NCI-H82 (cell line): ENCODE measurements at regions not wholly inside any gene's neighbourhood (a gene's known extent, or its start where the extent isn't known, plus 50 kb on each side); places are given as distances from the start of the nearest gene placed in this dataset.

ENCODE experiments used
- DNase-seq: peaks from one replicate; lab custom pipeline; 2025; lab: John Stamatoyannopoulos, UW

DNA sequence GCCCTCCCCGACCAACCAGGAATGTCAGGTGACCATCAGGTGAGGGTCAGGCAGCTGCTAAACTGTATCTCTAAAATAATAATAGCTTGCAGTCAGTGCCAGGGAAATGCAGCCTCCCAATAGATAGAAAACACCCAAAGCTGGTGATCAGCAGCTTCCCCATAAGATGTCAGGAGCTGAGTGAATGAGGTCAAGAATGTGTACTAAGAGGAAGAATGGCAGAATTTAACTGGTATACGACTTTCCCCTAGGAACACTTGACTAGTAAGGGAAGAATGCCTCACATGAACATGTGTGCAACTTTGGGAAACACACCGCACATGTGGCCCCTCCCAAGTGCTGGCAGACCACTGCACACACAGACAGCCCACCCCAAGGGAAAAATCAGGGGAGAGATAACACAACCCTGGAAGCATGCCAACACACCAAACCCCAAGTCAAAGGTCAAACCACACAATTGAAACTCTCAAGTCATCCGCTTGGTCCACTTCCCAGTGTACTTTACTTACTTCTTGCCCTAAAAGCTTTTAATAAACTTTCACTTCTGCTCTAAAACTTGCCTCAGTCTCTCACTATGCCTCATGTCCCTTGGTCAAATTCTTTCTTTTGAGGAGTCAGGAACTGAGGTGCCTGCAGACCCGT is 806.5 kb downstream of the OTOL1 start:
- DNase-seq: no peak

DNA sequence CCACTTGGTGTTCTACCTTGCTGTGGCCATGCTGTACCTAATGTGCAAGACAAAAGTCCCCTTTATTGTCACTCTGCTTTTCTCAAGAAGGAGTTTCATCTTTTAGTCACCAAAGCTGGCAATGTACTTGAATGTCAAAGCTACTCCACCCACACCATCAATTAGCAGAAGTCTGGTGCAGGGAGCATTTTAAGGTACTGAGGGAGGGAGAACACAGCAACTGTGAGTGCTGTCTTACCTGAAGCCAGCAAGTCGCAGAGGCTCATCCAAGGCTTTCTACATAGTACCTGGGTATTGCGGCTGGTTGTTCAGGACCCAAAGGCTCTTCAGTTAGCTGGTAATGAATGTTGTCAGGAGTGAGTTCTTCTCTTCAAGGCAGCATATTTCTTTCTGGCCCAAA is 820.4 kb downstream of the OTOL1 start:
- DNase-seq: no peak

DNA sequence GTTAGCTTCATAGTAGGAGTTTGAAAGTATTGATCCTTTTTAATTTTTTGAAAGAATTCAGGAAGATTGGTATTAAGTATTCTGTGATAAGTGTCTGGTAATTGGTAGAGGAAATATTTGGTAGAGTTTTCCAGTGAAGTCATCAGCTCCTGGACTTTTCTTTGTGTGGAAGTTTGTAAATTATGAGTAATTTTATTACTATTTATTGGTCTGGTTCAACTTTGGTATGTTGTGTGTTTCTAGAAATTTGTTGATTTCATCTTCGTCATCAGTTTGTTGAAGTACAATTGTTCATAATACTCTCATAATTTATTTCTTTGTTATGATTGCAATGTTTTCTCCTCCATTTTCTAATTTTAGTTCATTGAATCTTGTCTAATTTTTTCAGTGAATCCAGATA is 832.0 kb downstream of the OTOL1 start:
- DNase-seq: no peak

GRCh38 chr3:162329514-162329913 is 832.9 kb downstream of the OTOL1 start:
- no peak for DNase-seq

DNA sequence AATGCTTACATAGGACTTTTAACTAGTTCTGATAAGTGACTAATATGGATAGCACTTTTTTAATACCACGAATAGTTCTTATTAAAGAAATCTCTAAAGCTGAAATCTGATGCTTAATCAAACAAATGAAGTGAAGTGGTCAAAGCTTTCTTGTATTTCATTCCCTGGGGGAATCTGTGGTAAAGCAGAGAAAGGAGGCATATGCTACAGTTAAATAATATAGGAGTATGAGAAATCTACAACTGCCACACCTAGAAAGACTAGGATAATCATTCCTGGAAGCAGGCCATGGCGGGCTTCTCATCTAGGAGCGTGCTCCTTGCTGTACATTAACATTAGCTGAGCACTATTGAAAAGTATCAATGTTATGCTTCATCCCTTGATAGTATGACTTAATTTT is 835.7 kb downstream of the OTOL1 start:
- DNase-seq: no peak

DNA sequence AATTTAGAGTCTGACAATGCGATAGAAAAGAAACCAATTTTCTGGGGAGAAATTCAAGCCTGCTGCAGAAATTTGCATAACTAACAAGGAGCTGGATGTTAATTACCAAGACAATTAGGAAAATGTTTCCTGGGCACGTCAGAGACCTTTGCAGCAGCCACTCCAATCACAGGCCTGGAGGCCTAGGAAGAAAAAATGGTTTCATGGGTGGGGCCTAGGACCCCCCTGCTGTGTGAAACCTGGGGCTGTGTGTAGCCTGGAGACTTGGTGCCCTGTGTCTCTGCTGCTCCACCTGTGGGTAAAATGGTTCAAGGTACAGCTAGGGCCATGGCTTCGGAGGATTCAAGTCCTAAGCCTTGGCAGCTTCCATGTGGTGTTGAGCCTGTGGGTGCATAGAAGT is 837.9 kb downstream of the OTOL1 start:
- DNase-seq: no peak

- no peak for DNase-seq
Measured at GRCh38 chr3:162337630-162338029, 841.0 kb downstream of the OTOL1 start.

DNA sequence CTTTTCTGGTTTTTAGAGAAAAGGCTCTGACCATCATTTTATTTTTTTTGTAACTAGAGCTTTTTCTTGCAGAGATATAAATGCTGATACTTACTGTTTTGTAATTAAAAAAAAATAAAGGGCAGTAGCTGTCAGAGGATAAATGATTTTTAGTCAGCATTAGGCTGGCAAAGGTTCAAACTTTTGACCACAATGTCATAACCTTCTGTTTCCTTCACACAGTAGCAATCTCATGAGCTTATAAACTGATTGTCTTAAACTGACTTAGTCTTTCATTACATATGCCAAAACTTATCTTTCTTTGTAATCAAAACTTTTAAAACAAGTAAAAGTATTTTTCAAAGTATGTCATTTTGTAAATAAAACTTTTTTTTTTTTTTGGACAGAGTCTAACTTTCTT is 841.9 kb downstream of the OTOL1 start:
- DNase-seq: no peak

GRCh38 chr3:162348912-162349311 is 852.3 kb downstream of the OTOL1 start:
- DNase-seq: no peak

DNA sequence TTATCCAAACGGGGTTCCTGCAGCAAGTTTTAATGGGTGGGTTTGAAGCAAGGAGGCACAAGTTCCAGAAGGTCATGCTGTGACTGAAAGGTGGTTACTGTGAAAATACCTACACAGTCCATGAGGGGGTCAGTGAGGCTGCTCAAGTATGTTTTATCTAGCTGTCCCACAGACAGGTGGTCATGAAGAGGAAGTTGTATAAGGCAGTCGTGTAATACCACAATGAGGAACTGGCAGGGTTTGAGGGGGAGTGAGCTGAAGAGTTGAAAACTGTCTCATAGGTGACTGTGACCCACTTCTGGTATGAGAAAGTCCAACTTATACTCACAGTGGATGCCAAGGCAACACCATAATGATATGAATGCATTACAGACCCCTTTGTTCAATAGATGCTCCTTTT is 856.8 kb downstream of the OTOL1 start:
- no peak for DNase-seq

DNA sequence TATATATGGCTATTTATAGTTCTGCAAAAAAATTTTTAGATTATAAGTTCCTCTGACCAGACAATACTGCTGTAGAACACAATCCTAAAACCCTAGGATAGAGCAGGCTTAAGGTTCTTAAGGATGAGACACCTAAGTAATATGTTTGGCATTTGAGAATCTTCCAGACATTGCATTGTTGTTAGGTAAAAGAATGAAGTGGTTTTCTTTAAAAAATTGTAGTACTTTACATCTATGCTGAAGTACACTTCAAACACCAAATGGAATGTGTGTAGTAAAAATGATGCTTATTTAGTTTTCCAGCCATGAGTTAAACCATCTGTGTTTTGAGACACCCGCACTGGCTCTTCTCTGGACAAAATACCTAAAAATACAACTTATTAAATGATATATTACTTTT is 857.7 kb downstream of the OTOL1 start:
- no peak for DNase-seq

DNA sequence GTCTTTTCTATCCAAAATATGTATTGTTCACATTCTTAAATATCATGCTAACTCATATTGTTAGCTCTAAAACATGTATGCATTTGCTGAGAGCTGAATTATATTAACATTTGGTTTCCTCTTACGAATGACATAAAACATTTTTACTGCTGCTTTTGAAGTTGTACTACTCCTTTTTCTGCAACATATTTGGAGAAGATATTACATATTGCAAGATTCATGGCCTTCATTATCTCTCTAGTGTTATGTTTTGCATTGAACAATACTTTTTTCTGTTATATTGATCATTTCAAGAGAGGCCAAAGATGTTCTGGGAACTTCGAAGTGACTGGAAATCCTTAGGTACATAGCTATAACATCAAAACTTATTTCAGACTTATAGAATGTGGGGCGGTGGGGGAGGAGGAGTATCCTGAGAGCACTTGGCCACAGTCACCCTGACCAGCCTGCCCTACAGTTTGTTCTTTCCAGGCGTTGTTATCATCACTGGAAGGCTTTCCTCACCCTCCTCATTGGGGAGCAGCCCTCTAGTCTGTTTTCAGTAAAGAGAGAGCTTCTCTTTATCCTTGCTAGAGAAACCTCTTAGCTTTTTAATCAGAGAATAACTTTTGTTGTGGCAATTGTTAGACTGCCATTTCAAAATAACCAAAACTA is 868.6 kb downstream of the OTOL1 start:
- no peak for DNase-seq

GRCh38 chr3:162366166-162366766 is 869.7 kb downstream of the OTOL1 start:
- DNase-seq: no peak

DNA sequence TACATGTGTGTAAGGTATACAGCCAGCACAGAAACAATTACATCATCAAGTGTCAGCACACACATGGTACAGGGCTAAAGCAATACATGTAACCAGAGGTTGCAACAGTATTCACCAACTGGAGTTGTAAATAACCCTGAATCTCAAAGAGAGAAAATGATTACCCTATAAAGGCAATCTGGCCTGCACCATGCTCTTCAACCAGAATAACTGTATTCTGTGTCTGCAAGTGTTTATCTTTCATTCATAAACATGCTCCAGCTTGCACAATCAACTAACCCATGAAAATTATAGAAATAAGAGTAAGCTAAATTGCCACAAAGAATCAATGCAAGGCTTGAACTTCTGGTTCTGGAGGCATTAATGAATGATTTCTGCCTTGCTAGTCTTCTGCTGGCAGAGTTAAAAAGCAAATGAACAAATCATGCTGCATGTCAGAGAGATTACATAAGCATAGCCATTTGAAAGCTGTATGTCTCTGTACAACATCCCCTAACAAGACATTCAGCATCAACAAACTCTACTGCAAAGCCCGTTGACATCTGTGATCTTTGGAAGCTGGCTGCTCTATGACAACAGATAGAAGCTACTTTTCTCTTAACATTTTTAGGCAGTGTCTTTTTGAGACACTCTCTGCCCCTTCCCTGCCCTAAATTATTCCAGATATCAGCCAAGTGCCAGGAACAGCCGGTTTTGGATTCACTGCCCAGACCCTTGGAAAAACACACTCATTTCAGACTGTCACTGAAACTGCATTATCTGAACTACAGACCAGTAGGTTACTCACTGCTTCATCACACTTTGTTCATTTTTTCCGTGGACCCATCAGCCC is 871.0 kb downstream of the OTOL1 start:
- no peak for DNase-seq

- no peak for DNase-seq
Measured at GRCh38 chr3:162368417-162368816, 871.8 kb downstream of the OTOL1 start.

- DNase-seq: no peak
Measured at GRCh38 chr3:162369306-162369705, 872.7 kb downstream of the OTOL1 start.

- DNase-seq: no peak
Measured at GRCh38 chr3:162370141-162370540, 873.5 kb downstream of the OTOL1 start.

GRCh38 chr3:162376761-162377160 is 880.2 kb downstream of the OTOL1 start:
- DNase-seq: no peak

GRCh38 chr3:162377608-162378007 is 881.0 kb downstream of the OTOL1 start:
- DNase-seq: no peak

GRCh38 chr3:162385387-162385786 is 888.8 kb downstream of the OTOL1 start:
- no peak for DNase-seq

DNA sequence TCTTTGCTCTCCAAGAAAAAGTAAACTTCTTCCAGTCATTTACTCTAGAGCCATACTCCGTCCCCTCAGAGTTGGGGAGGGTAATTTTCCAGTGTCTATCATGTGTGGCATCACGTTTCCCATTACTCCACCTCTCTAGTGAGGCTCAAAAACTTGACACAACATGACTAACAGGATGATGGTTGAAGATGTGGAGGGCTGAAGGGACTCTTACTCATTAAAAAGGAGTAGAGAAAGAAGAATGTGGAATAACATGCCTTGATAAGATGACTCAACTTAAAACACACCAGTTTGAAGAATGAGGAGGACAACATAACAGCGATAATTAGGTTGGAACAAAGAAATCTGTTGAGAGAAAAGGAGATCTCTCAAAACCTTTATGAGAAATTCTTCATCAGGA is 894.3 kb downstream of the OTOL1 start:
- no peak for DNase-seq

GRCh38 chr3:162391301-162391700 is 894.7 kb downstream of the OTOL1 start:
- DNase-seq: no peak

- DNase-seq: no peak
Measured at GRCh38 chr3:162395496-162395895, 898.9 kb downstream of the OTOL1 start.
